ENCODE measurements at regions not wholly inside any gene's neighbourhood (a gene's known extent, or its start where the extent isn't known, plus 50 kb on each side); places are given as distances from the start of the nearest gene placed in this dataset.

GRCh38 chr15:54884312-54884711, 312.4 kb downstream of the RSL24D1 start:
- H3K36me3 ChIP-seq, result no peaks in the 10 kb centered on the region
- TF ChIP-seq CTCF (IDR thresholded peaks at IDR 0.05), result no peak
- H3K27me3 ChIP-seq (replicated peaks; ENCODE audit: insufficient read depth), result no peaks in the 10 kb centered on the region
- ATAC-seq (ENCODE audit: insufficient number of reproducible peaks, low FRiP score, low read depth) (no peak), DNase-seq (ENCODE audit: low spot score) (no peak)
- H3K9me3 ChIP-seq, result no peaks in the 10 kb centered on the region
- no peaks in the 10 kb centered on the region for H3K4me1 ChIP-seq (ENCODE audit: control insufficient read depth in 1 of 2, low read depth in 2 of 2)
- H3K27ac ChIP-seq, result peak overlapping the region in 1 of 2 donors; percentile 30
- no peak overlapping the region for H3K4me3 ChIP-seq

- no peak for TF ChIP-seq CTCF (IDR thresholded peaks at IDR 0.05)
- no peak for DNase-seq (ENCODE audit: low spot score)
- Histone ChIP-seq H3K4me3 (no peak overlapping the region), H3K27ac (no peak overlapping the region), H3K36me3 (no peaks in the 10 kb centered on the region), H3K4me1 (ENCODE audit: control insufficient read depth in 1 of 2, low read depth in 2 of 2) (no peaks in the 10 kb centered on the region), H3K9me3 (peaks cover 6% of the 10 kb centered on the region), H3K27me3 (replicated peaks; ENCODE audit: insufficient read depth) (no peaks in the 10 kb centered on the region)
- no peak for ATAC-seq (ENCODE audit: insufficient number of reproducible peaks, low FRiP score, low read depth)
Observed at GRCh38 chr15:54859982-54860381, 336.8 kb downstream of the RSL24D1 start.

GRCh38 chr15:54854667-54855066, 342.1 kb downstream of the RSL24D1 start:
- Histone ChIP-seq H3K4me1 (ENCODE audit: control insufficient read depth in 1 of 2, low read depth in 2 of 2) (no peaks in the 10 kb centered on the region), H3K36me3 (no peaks in the 10 kb centered on the region), H3K9me3 (peaks cover 5% of the 10 kb centered on the region), H3K27me3 (replicated peaks; ENCODE audit: insufficient read depth) (no peaks in the 10 kb centered on the region), H3K4me3 (no peak overlapping the region), H3K27ac (no peak overlapping the region)
- no peak for TF ChIP-seq CTCF (IDR thresholded peaks at IDR 0.05)
- DNase-seq (ENCODE audit: low spot score) (no peak), ATAC-seq (ENCODE audit: insufficient number of reproducible peaks, low FRiP score, low read depth) (no peak)

- Histone ChIP-seq H3K4me1 (ENCODE audit: control insufficient read depth in 1 of 2, low read depth in 2 of 2) (no peaks in the 10 kb centered on the region), H3K4me3 (no peak overlapping the region), H3K27ac (no peak overlapping the region), H3K9me3 (no peaks in the 10 kb centered on the region), H3K27me3 (replicated peaks; ENCODE audit: insufficient read depth) (no peaks in the 10 kb centered on the region), H3K36me3 (no peaks in the 10 kb centered on the region)
- no peak for TF ChIP-seq CTCF (IDR thresholded peaks at IDR 0.05)
- DNase-seq (ENCODE audit: low spot score), result no peak
- no peak for ATAC-seq (ENCODE audit: insufficient number of reproducible peaks, low FRiP score, low read depth)
Observed at GRCh38 chr15:54850101-54850500, 346.6 kb downstream of the RSL24D1 start.

GRCh38 chr15:54843006-54843405, 353.7 kb downstream of the RSL24D1 start:
- H3K27ac ChIP-seq, result no peak overlapping the region
- H3K4me1 ChIP-seq (ENCODE audit: control insufficient read depth in 1 of 2, low read depth in 2 of 2), result no peaks in the 10 kb centered on the region
- no peak overlapping the region for H3K4me3 ChIP-seq
- TF ChIP-seq CTCF (IDR thresholded peaks at IDR 0.05), result no peak
- ATAC-seq (ENCODE audit: insufficient number of reproducible peaks, low FRiP score, low read depth) (no peak), DNase-seq (ENCODE audit: low spot score) (no peak)
- H3K36me3 ChIP-seq, result no peaks in the 10 kb centered on the region
- H3K27me3 ChIP-seq (replicated peaks; ENCODE audit: insufficient read depth), result no peaks in the 10 kb centered on the region
- no peaks in the 10 kb centered on the region for H3K9me3 ChIP-seq

Data from thoracic aorta (tissue), 2 donors.